IMR-90 (cell line): ENCODE measurements at regions not wholly inside any gene's neighbourhood (a gene's known extent, or its start where the extent isn't known, plus 50 kb on each side); places are given as distances from the start of the nearest gene placed in this dataset.

ENCODE experiments used
- BHLHE40 ChIP-seq: fragments of 150-350 bp; IDR thresholded peaks from 2 replicates; pipeline ENCODE4 v1.6.1; 2016; ENCODE audit warnings: mild to moderate bottlenecking, low read depth, low read length
- CEBPB ChIP-seq: IDR thresholded peaks from 2 replicates; pipeline ENCODE4 v1.6.1; 2012; ENCODE audit warnings: low read depth, low read length, improper control_type of control experiment
- CTCF ChIP-seq: conservative IDR thresholded peaks from 2 replicates; pipeline ENCODE4 v1.5.1; 2012; ENCODE audit warnings: mild to moderate bottlenecking, low read depth, low read length, improper control_type of control experiment
- FOS ChIP-seq: fragments of 150-350 bp; IDR thresholded peaks from 2 replicates; pipeline ENCODE4 v1.6.1; 2016; ENCODE audit warnings: low read depth, low read length
- MAZ ChIP-seq: IDR thresholded peaks from 2 replicates; pipeline ENCODE4 v1.6.1; 2012; ENCODE audit warnings: low read depth, mild to moderate bottlenecking, low read length, improper control_type of control experiment, moderate library complexity, borderline replicate concordance
- MXI1 ChIP-seq: IDR thresholded peaks from 2 replicates; pipeline ENCODE4 v1.6.1; 2012; ENCODE audit warnings: low read depth, mild to moderate bottlenecking, low read length, moderate library complexity, borderline replicate concordance
- POLR2A ChIP-seq: IDR thresholded peaks from 2 replicates; pipeline ENCODE4 v1.6.1; 2012; ENCODE audit warnings: mild to moderate bottlenecking, low read depth, low read length
- RAD21 ChIP-seq: IDR thresholded peaks from 2 replicates; pipeline ENCODE4 v1.6.1; 2012; ENCODE audit warnings: low read length, improper control_type of control experiment
- RCOR1 ChIP-seq: IDR thresholded peaks from 2 replicates; pipeline ENCODE4 v1.6.1; 2012; ENCODE audit warnings: mild to moderate bottlenecking, low read length, improper control_type of control experiment; ENCODE audit not compliant: insufficient replicate concordance
- SMC3 ChIP-seq: fragments of 150-350 bp; IDR thresholded peaks from 2 replicates; pipeline ENCODE4 v1.6.1; 2016; ENCODE audit warnings: low read depth, mild to moderate bottlenecking, antibody characterized with exemption, low read length, moderate library complexity
- USF2 ChIP-seq: fragments of 150-350 bp; IDR thresholded peaks from 2 replicates; pipeline ENCODE4 v1.6.1; 2017; ENCODE audit warnings: mild to moderate bottlenecking, antibody characterized with exemption, low read length, low read depth

GRCh38 chr3:117310536-117310935, 601.0 kb downstream of the TUSC7 start:
- TF ChIP-seq POLR2A, result no peak
- no peak for TF ChIP-seq CTCF
- no peak for TF ChIP-seq RAD21
- TF ChIP-seq MAZ, result no peak
- TF ChIP-seq MXI1, result no peak
- TF ChIP-seq SMC3, result no peak
- TF ChIP-seq RCOR1, result no peak
- no peak for TF ChIP-seq USF2
- TF ChIP-seq CEBPB, result no peak
- TF ChIP-seq FOS, result no peak
- TF ChIP-seq BHLHE40, result no peak
